GM12878 (cell line): ENCODE measurements at regions not wholly inside any gene's neighbourhood (a gene's known extent, or its start where the extent isn't known, plus 50 kb on each side); places are given as distances from the start of the nearest gene placed in this dataset.

Source experiments
- ATAC-seq: fragments of 200-7000 bp; cut with Tn5 transposase; 3 replicates; pipeline ENCODE4 v1.9.1; 2020; ENCODE audit warnings: mild to moderate bottlenecking, moderate library complexity
- BruUV-seq: library from RNA; stranded (reverse); fragments of 400-500 nt; replicated peaks from 2 replicates; lab custom pipeline; 2021; lab: Mats Ljungman, UMichigan
- CTCF ChIA-PET: fragments of 300-600 bp; sonication (Branson Sonifier 250); formaldehyde crosslinking; extraction: SDS; loops from one replicate; lab custom pipeline; 2021; ENCODE audit warnings: inconsistent platforms; lab: Yijun Ruan, JAX
- POLR2A ChIA-PET: fragments of 350-600 bp; formaldehyde crosslinking; extraction: SDS; loops from one replicate; lab custom pipeline; 2021; ENCODE audit warnings: inconsistent platforms; lab: Charles Lee
- RAD21 ChIA-PET: fragments of 300-600 bp; sonication (Branson Sonifier 250); formaldehyde crosslinking; loops from one replicate; lab custom pipeline; 2023; ENCODE audit warnings: antibody characterized with exemption; ENCODE audit not compliant: unreplicated experiment; lab: Charles Lee
- SMC1A ChIA-PET: fragments of 300-600 bp; sonication (Branson Sonifier 250); formaldehyde crosslinking; loops from one replicate; lab custom pipeline; 2023; ENCODE audit not compliant: unreplicated experiment, uncharacterized antibody; lab: Charles Lee
- DNase-seq: peaks from one replicate; pipeline ENCODE4 v3.0.0-alpha.2; 2011; ENCODE audit warnings: low read depth, low spot score
- FAIRE-seq: peaks from 3 replicates; lab custom pipeline; 2011; peaks lifted over from hg19 to GRCh38; lab: Jason Lieb, UNC
- H2AFZ ChIP-seq: 2 replicates; pipeline ENCODE4 v1.6.0; 2011; ENCODE audit warnings: low read depth, low read length, control low read depth; ENCODE audit not compliant: control insufficient read depth
- H3K27ac ChIP-seq: 2 replicates; pipeline ENCODE4 v1.5.1; 2011; ENCODE audit warnings: control low read depth; ENCODE audit not compliant: control insufficient read depth, insufficient read depth
- H3K27me3 ChIP-seq, 2 experiments: replicated peaks in 1 of 2; 2 replicates each; pipeline versions ENCODE4 v1.6.0 to v1.6.1; 2011; ENCODE audit warnings: low read length in 1 of 2; ENCODE audit not compliant: control insufficient read depth in 2 of 2, insufficient read depth in 2 of 2
- H3K36me3 ChIP-seq, 2 experiments: 2 replicates each; pipeline ENCODE4 v1.5.1; 2011; ENCODE audit warnings: low read length in 1 of 2; ENCODE audit not compliant: control insufficient read depth in 2 of 2, insufficient read depth in 2 of 2
- H3K4me1 ChIP-seq: 2 replicates; pipeline ENCODE4 v1.6.1; 2011; ENCODE audit warnings: mild to moderate bottlenecking, low read length, moderate library complexity, mixed read lengths; ENCODE audit not compliant: control insufficient read depth, insufficient read depth
- H3K4me2 ChIP-seq: 2 replicates; pipeline ENCODE4 v1.6.0; 2011; ENCODE audit warnings: control low read depth; ENCODE audit not compliant: control insufficient read depth, insufficient read depth
- H3K4me3 ChIP-seq: fragments of 200-600 bp; sonication (generic); 2 replicates; pipeline ENCODE4 v1.5.1; 2016
- H3K79me2 ChIP-seq: 2 replicates; pipeline ENCODE4 v1.6.0; 2011; ENCODE audit warnings: low read length; ENCODE audit not compliant: control insufficient read depth, insufficient read depth
- H3K9ac ChIP-seq: 2 replicates; pipeline ENCODE4 v1.8.0; 2011; ENCODE audit warnings: low read length, control low read depth, mixed read lengths; ENCODE audit not compliant: control insufficient read depth, insufficient read depth
- H3K9me3 ChIP-seq: replicated peaks from 3 replicates; pipeline ENCODE4 v1.5.1; 2011; ENCODE audit warnings: mild to moderate bottlenecking, low read length; ENCODE audit not compliant: control insufficient read depth, insufficient read depth
- H4K20me1 ChIP-seq: 2 replicates; pipeline ENCODE4 v1.6.0; 2011; ENCODE audit not compliant: control insufficient read depth, insufficient read depth
- BMI1 ChIP-seq: fragments of 450-650 bp; IDR thresholded peaks from 2 replicates; pipeline ENCODE4 v1.6.1; 2016; ENCODE audit warnings: mild to moderate bottlenecking, moderate library complexity, borderline replicate concordance
- JUND ChIP-seq: IDR thresholded peaks from 2 replicates; pipeline ENCODE4 v1.6.1; 2012; ENCODE audit warnings: low read depth, mild to moderate bottlenecking, low read length, improper control_type of control experiment, moderate library complexity
- MTA2 ChIP-seq: fragments of 450-650 bp; IDR thresholded peaks from 2 replicates; pipeline ENCODE4 v1.6.1; 2016; ENCODE audit warnings: low read depth, mild to moderate bottlenecking, moderate library complexity
- MYB ChIP-seq: fragments of 150-350 bp; IDR thresholded peaks from 2 replicates; pipeline ENCODE4 v1.6.1; 2014; ENCODE audit warnings: mild to moderate bottlenecking, low read depth, low read length, borderline replicate concordance
- NFYB ChIP-seq: IDR thresholded peaks from 2 replicates; pipeline ENCODE4 v1.6.1; 2011; ENCODE audit warnings: low read depth, mild to moderate bottlenecking, low read length, improper control_type of control experiment, moderate library complexity; ENCODE audit not compliant: insufficient read depth
- NR2C2 ChIP-seq: IDR thresholded peaks from 2 replicates; pipeline ENCODE4 v1.6.1; 2011; ENCODE audit warnings: borderline replicate concordance, low read depth; ENCODE audit not compliant: control insufficient read depth, insufficient read length
- RAD21 ChIP-seq: IDR thresholded peaks from 2 replicates; pipeline ENCODE4 v1.6.1; 2011; ENCODE audit warnings: mild to moderate bottlenecking, low read depth, low read length, moderate library complexity; ENCODE audit not compliant: insufficient read depth
- RAD51 ChIP-seq: fragments of 450-650 bp; IDR thresholded peaks from 2 replicates; pipeline ENCODE4 v1.6.1; 2016; ENCODE audit warnings: moderate library complexity, mild to moderate bottlenecking, inconsistent platforms
- SMAD1 ChIP-seq: fragments of 450-650 bp; IDR thresholded peaks from 2 replicates; pipeline ENCODE4 v1.6.1; 2018; ENCODE audit warnings: mild to moderate bottlenecking, low read depth; ENCODE audit not compliant: partially characterized antibody
- SP1 ChIP-seq: IDR thresholded peaks from one replicate; pipeline ENCODE4 v1.6.1; 2011; ENCODE audit warnings: low read depth, low read length
- TARDBP ChIP-seq: IDR thresholded peaks from 2 replicates; pipeline ENCODE4 v1.6.1; 2016; ENCODE audit warnings: borderline replicate concordance
- YY1 ChIP-seq: IDR thresholded peaks from 2 replicates; pipeline ENCODE4 v1.6.1; 2011; ENCODE audit warnings: low read depth, mild to moderate bottlenecking, low read length
- ZNF274 ChIP-seq: IDR thresholded peaks from one replicate; pipeline ENCODE4 v1.8.0; 2011; ENCODE audit not compliant: insufficient read length, insufficient read depth
- WGBS: methylation state at CpG from one replicate; pipeline ENCODE4 v1.1.6; 2016; ENCODE audit warnings: low lambda C conversion rate; ENCODE audit not compliant: insufficient replicate concordance, insufficient coverage; ENCODE audit errors: missing lambda C conversion rate; 5-methylcytosine and 5-hydroxymethylcytosine counted together
- in situ Hi-C: fragments of 300-500 bp; cut with MboI; formaldehyde crosslinking; loops from 9 replicates; pipeline ENCODE4 v1.14.3; 2018; ENCODE audit warnings: mixed read lengths
- intact Hi-C: fragments of 100-400 bp; cut with micrococcal nuclease; formaldehyde crosslinking; loops from one replicate; pipeline ENCODE4 v1.14.2; 2022; ENCODE audit not compliant: unreplicated experiment
- TF ChIP-seq, protein P1 (sequence below), 3 experiments: IDR thresholded peaks in 2 of 3; conservative IDR thresholded peaks in 1 of 3; 2 replicates each; pipeline ENCODE4 v1.5.1; 2011; ENCODE audit warnings: low read depth in 3 of 3, low read length in 3 of 3, mild to moderate bottlenecking in 3 of 3, control low read depth in 2 of 3, moderate library complexity in 2 of 3, inconsistent platforms in 1 of 3, mixed read lengths in 1 of 3; ENCODE audit not compliant: control insufficient read depth in 2 of 3, insufficient read depth in 1 of 3; ENCODE audit errors: extremely low read depth in 1 of 3
- TF ChIP-seq, protein P2 (sequence below): IDR thresholded peaks from 2 replicates; pipeline ENCODE4 v1.6.1; 2012; ENCODE audit warnings: low read depth, low read length, improper control_type of control experiment
- TF ChIP-seq, protein P3 (sequence below): fragments of 150-350 bp; IDR thresholded peaks from 2 replicates; pipeline ENCODE4 v1.6.1; 2014; ENCODE audit warnings: mild to moderate bottlenecking, low read depth, low read length
- TF ChIP-seq, protein P4 (sequence below): IDR thresholded peaks from 2 replicates; pipeline ENCODE4 v1.6.1; 2012; ENCODE audit warnings: low read depth, low read length, improper control_type of control experiment
- TF ChIP-seq, protein P5 (sequence below): fragments of 150-350 bp; IDR thresholded peaks from 2 replicates; pipeline ENCODE4 v1.6.1; 2016; ENCODE audit warnings: low read depth, low read length

DNA sequence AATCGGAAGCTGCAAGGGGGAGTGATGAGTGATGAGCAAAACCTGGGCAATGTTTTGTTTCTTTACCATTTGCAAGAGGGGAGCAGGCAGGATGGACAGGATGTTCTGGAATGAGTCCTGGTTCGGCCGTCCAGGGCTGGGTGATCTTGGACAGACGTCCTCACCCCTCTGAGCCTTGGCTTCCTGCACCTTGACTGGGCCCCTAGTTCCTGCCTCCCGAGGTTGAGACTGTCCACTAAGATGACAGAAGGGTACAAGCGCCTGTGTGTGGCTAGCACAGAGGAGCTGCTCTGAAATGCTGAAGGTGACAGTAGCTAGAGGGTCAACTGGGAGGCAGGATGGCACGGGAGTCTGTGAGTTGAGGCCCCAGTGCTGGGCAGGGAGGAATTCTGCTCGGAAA is 306.2 kb downstream of the MN1 start:
- Histone ChIP-seq H4K20me1 (no peaks in the 10 kb centered on the region), H2AFZ (no peak overlapping the region), H3K36me3 (no peaks in the 10 kb centered on the region), H3K27ac (no peak overlapping the region), H3K4me2 (no peak overlapping the region), H3K79me2 (no peaks in the 10 kb centered on the region), H3K4me3 (no peak overlapping the region), H3K4me1 (no peaks in the 10 kb centered on the region), H3K9me3 (no peaks in the 10 kb centered on the region; the same call in 2 of the 3 replicates), H3K9ac (no peak overlapping the region), H3K27me3 (no peaks in the 10 kb centered on the region)
- intact Hi-C loops, result no loop called here
- ChIA-PET CTCF (no interaction called here), RAD21 (no interaction called here), SMC1A (no interaction called here), POLR2A (no interaction called here)
- BruUV-seq, result no TSS peak
- FAIRE-seq, result no peak
- ATAC-seq, result no peak
- in situ Hi-C loops, result no loop called here
- TF ChIP-seq, protein P1, sequence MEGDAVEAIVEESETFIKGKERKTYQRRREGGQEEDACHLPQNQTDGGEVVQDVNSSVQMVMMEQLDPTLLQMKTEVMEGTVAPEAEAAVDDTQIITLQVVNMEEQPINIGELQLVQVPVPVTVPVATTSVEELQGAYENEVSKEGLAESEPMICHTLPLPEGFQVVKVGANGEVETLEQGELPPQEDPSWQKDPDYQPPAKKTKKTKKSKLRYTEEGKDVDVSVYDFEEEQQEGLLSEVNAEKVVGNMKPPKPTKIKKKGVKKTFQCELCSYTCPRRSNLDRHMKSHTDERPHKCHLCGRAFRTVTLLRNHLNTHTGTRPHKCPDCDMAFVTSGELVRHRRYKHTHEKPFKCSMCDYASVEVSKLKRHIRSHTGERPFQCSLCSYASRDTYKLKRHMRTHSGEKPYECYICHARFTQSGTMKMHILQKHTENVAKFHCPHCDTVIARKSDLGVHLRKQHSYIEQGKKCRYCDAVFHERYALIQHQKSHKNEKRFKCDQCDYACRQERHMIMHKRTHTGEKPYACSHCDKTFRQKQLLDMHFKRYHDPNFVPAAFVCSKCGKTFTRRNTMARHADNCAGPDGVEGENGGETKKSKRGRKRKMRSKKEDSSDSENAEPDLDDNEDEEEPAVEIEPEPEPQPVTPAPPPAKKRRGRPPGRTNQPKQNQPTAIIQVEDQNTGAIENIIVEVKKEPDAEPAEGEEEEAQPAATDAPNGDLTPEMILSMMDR (IDR thresholded peaks at IDR 0.05 in 2 of 3, conservative IDR thresholded peaks at IDR 0.05 in 1 of 3; ENCODE audit: control insufficient read depth in 2 of 3, extremely low read depth in 1 of 3, insufficient read depth in 1 of 3, low read depth in 3 of 3, low read length in 3 of 3), result no peak
- TF ChIP-seq JUND (no peak), MYB (no peak), TARDBP (no peak), RAD51 (no peak), BMI1 (no peak), ZNF274 (no peak), RAD21 (no peak), SP1 (no peak), NFYB (no peak), MTA2 (no peak), NR2C2 (no peak), SMAD1 (no peak), YY1 (no peak)
- TF ChIP-seq, protein P2, sequence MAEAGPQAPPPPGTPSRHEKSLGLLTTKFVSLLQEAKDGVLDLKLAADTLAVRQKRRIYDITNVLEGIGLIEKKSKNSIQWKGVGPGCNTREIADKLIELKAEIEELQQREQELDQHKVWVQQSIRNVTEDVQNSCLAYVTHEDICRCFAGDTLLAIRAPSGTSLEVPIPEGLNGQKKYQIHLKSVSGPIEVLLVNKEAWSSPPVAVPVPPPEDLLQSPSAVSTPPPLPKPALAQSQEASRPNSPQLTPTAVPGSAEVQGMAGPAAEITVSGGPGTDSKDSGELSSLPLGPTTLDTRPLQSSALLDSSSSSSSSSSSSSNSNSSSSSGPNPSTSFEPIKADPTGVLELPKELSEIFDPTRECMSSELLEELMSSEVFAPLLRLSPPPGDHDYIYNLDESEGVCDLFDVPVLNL, result no peak
- TF ChIP-seq, protein P3, sequence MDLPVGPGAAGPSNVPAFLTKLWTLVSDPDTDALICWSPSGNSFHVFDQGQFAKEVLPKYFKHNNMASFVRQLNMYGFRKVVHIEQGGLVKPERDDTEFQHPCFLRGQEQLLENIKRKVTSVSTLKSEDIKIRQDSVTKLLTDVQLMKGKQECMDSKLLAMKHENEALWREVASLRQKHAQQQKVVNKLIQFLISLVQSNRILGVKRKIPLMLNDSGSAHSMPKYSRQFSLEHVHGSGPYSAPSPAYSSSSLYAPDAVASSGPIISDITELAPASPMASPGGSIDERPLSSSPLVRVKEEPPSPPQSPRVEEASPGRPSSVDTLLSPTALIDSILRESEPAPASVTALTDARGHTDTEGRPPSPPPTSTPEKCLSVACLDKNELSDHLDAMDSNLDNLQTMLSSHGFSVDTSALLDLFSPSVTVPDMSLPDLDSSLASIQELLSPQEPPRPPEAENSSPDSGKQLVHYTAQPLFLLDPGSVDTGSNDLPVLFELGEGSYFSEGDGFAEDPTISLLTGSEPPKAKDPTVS, result no peak
- TF ChIP-seq, protein P4, sequence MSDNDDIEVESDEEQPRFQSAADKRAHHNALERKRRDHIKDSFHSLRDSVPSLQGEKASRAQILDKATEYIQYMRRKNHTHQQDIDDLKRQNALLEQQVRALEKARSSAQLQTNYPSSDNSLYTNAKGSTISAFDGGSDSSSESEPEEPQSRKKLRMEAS, result no peak
- TF ChIP-seq, protein P5, sequence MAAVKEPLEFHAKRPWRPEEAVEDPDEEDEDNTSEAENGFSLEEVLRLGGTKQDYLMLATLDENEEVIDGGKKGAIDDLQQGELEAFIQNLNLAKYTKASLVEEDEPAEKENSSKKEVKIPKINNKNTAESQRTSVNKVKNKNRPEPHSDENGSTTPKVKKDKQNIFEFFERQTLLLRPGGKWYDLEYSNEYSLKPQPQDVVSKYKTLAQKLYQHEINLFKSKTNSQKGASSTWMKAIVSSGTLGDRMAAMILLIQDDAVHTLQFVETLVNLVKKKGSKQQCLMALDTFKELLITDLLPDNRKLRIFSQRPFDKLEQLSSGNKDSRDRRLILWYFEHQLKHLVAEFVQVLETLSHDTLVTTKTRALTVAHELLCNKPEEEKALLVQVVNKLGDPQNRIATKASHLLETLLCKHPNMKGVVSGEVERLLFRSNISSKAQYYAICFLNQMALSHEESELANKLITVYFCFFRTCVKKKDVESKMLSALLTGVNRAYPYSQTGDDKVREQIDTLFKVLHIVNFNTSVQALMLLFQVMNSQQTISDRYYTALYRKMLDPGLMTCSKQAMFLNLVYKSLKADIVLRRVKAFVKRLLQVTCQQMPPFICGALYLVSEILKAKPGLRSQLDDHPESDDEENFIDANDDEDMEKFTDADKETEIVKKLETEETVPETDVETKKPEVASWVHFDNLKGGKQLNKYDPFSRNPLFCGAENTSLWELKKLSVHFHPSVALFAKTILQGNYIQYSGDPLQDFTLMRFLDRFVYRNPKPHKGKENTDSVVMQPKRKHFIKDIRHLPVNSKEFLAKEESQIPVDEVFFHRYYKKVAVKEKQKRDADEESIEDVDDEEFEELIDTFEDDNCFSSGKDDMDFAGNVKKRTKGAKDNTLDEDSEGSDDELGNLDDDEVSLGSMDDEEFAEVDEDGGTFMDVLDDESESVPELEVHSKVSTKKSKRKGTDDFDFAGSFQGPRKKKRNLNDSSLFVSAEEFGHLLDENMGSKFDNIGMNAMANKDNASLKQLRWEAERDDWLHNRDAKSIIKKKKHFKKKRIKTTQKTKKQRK, result no peak
- DNase-seq, result no peak
- WGBS, result 17% methylated on average over 8 of the region's 8 CpGs
